Mammary epithelial cell (primary cell): ENCODE measurements at regions not wholly inside any gene's neighbourhood (a gene's known extent, or its start where the extent isn't known, plus 50 kb on each side); places are given as distances from the start of the nearest gene placed in this dataset.

Experiments used
- EZH2 ChIP-seq: IDR thresholded peaks from 2 replicates; pipeline ENCODE4 v1.6.1; 2012; ENCODE audit warnings: low read length, inconsistent platforms, borderline replicate concordance
- TF ChIP-seq, protein P1 (sequence below), 2 donors: IDR thresholded peaks in 1 of 2; conservative IDR thresholded peaks in 1 of 2; 2 replicates each; pipeline ENCODE4 v1.5.1; 2011 to 2012; ENCODE audit warnings: inconsistent platforms in 2 of 2, low read length in 2 of 2, mild to moderate bottlenecking in 2 of 2, control low read depth in 1 of 2, low read depth in 1 of 2; ENCODE audit not compliant: insufficient read depth in 1 of 2; ENCODE audit errors: extremely low read depth in 1 of 2

DNA sequence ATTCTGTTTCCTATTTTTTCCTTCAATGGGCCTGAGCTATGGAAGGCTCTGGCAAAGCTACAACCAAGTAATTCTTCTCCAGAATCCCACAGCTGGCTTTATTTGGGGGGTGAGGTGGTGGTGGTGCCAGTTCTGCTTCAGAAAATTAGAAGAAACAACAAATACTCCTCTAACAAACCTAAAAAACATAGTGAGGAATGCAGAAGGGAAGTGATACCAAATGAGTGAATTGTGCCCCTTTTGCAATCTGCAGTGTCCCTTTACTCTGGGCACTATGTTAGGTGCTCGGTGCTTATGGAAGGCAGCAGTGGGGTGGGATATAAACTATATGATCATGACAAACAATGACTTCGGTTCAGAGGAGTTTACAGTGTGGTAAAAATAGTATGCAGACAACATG, 90.4 kb upstream of the ROPN1 start:
- TF ChIP-seq, protein P1, sequence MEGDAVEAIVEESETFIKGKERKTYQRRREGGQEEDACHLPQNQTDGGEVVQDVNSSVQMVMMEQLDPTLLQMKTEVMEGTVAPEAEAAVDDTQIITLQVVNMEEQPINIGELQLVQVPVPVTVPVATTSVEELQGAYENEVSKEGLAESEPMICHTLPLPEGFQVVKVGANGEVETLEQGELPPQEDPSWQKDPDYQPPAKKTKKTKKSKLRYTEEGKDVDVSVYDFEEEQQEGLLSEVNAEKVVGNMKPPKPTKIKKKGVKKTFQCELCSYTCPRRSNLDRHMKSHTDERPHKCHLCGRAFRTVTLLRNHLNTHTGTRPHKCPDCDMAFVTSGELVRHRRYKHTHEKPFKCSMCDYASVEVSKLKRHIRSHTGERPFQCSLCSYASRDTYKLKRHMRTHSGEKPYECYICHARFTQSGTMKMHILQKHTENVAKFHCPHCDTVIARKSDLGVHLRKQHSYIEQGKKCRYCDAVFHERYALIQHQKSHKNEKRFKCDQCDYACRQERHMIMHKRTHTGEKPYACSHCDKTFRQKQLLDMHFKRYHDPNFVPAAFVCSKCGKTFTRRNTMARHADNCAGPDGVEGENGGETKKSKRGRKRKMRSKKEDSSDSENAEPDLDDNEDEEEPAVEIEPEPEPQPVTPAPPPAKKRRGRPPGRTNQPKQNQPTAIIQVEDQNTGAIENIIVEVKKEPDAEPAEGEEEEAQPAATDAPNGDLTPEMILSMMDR (conservative IDR thresholded peaks at IDR 0.05 in 1 of 2, IDR thresholded peaks at IDR 0.05 in 1 of 2; ENCODE audit: extremely low read depth in 1 of 2, insufficient read depth in 1 of 2, low read depth in 1 of 2, low read length in 2 of 2), result no peak
- no peak for TF ChIP-seq EZH2
